ENCODE measurements at regions not wholly inside any gene's neighbourhood (a gene's known extent, or its start where the extent isn't known, plus 50 kb on each side); places are given as distances from the start of the nearest gene placed in this dataset.

DNA sequence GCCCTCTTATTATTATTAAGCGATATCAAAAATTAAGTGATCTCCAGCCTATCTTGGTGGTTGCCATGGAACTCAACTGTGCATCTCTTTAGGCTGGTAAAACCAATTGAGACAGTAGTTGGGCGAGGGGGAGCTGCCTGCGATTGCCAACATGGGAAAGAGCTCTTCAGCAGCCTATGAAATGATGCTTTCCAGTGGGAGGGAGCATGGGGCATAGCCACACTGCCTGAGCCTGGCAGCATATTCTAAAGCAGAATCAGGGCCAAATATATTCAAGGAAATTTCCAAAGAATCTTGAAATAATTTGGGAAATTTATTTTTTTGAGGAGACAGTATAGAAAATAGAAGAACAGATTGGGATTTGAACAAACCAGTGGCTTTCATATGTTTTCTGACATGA, 126.9 kb upstream of the DNAH14 start:
- TF ChIP-seq, protein P1, sequence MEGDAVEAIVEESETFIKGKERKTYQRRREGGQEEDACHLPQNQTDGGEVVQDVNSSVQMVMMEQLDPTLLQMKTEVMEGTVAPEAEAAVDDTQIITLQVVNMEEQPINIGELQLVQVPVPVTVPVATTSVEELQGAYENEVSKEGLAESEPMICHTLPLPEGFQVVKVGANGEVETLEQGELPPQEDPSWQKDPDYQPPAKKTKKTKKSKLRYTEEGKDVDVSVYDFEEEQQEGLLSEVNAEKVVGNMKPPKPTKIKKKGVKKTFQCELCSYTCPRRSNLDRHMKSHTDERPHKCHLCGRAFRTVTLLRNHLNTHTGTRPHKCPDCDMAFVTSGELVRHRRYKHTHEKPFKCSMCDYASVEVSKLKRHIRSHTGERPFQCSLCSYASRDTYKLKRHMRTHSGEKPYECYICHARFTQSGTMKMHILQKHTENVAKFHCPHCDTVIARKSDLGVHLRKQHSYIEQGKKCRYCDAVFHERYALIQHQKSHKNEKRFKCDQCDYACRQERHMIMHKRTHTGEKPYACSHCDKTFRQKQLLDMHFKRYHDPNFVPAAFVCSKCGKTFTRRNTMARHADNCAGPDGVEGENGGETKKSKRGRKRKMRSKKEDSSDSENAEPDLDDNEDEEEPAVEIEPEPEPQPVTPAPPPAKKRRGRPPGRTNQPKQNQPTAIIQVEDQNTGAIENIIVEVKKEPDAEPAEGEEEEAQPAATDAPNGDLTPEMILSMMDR (IDR thresholded peaks at IDR 0.05): no peak
- no peak for TF ChIP-seq POLR2A (IDR thresholded peaks at IDR 0.05)
